A549 (cell line): ENCODE measurements at regions not wholly inside any gene's neighbourhood (a gene's known extent, or its start where the extent isn't known, plus 50 kb on each side); places are given as distances from the start of the nearest gene placed in this dataset.

Source experiments
- ATAC-seq, 2 experiments: fragments of 200-7000 bp in 1 of 2; fragments of >200 bp in 1 of 2; cut with Nextera tagmentation in 1 of 2; cut with Tn5 transposase in 1 of 2; 3 replicates each; pipeline versions ENCODE4 v1.8.0 to v1.9.1; 2018 to 2020; ENCODE audit warnings: mild to moderate bottlenecking in 1 of 2, moderate library complexity in 1 of 2
- CTCF ChIA-PET: fragments of 300-600 bp; sonication (Branson Sonifier 250); formaldehyde crosslinking; extraction: SDS; loops from one replicate; lab custom pipeline; 2021; ENCODE audit warnings: antibody characterized with exemption, inconsistent platforms; lab: Yijun Ruan, JAX
- POLR2A ChIA-PET: fragments of 350-600 bp; formaldehyde crosslinking; extraction: SDS; loops from one replicate; lab custom pipeline; 2021; ENCODE audit warnings: antibody characterized with exemption, inconsistent platforms; lab: Yijun Ruan, JAX
- DNase-seq, 2 experiments: peaks; one replicate each; pipeline versions ENCODE4 v3.0.0 to v3.0.0-alpha.2; 2011 to 2016; ENCODE audit warnings: low read depth in 1 of 2, low spot score in 1 of 2
- FAIRE-seq: peaks from 2 replicates; lab custom pipeline; 2011; peaks lifted over from hg19 to GRCh38; lab: Jason Lieb, UNC
- H3K27ac ChIP-seq, 2 experiments: fragments of >200 bp; sonication (Bioruptor Twin); formaldehyde crosslinking; 3 replicates each; pipeline ENCODE4 v1.5.1; 2016 to 2017
- H3K4me1 ChIP-seq: fragments of >200 bp; sonication (Bioruptor Twin); formaldehyde crosslinking; 3 replicates; pipeline ENCODE4 v1.6.1; 2016
- H3K4me2 ChIP-seq: fragments of >200 bp; sonication (Bioruptor Twin); formaldehyde crosslinking; 3 replicates; pipeline ENCODE4 v1.6.1; 2016
- H3K4me3 ChIP-seq: fragments of >200 bp; sonication (Bioruptor Twin); formaldehyde crosslinking; 3 replicates; pipeline ENCODE4 v1.5.1; 2016
- H3K9me3 ChIP-seq: fragments of >200 bp; sonication (Bioruptor Twin); formaldehyde crosslinking; 3 replicates; pipeline ENCODE4 v1.6.1; 2016
- BHLHE40 ChIP-seq: IDR thresholded peaks from 2 replicates; pipeline ENCODE4 v1.6.1; 2012; ENCODE audit warnings: low read depth, low read length, inconsistent platforms
- CBX8 ChIP-seq: fragments of 200-600 bp; sonication (generic); IDR thresholded peaks from 2 replicates; pipeline ENCODE4 v1.6.1; 2016
- EHF ChIP-seq: fragments of 250-450 bp; sonication (Bioruptor Pico); IDR thresholded peaks from 2 replicates; pipeline ENCODE4 v1.5.0; 2020; ENCODE audit warnings: mild to moderate bottlenecking
- EHMT2 ChIP-seq: fragments of 200-600 bp; sonication (generic); IDR thresholded peaks from 2 replicates; pipeline ENCODE4 v1.6.1; 2016; ENCODE audit warnings: antibody characterized with exemption, low read depth, mild to moderate bottlenecking, moderate library complexity
- FOSL2 ChIP-seq, 2 experiments: fragments of 450-650 bp in 1 of 2; fragments of >200 bp in 1 of 2; sonication (Bioruptor Twin) in 1 of 2; formaldehyde crosslinking; IDR thresholded peaks; 2 replicates each; pipeline versions ENCODE4 v1.5.0 to v1.6.1; 2016 to 2020; ENCODE audit warnings: mild to moderate bottlenecking in 1 of 2, moderate library complexity in 1 of 2
- GATA3 ChIP-seq: IDR thresholded peaks from 2 replicates; pipeline ENCODE4 v1.6.1; 2012; ENCODE audit warnings: borderline replicate concordance
- HDAC2 ChIP-seq: fragments of 200-600 bp; sonication (generic); IDR thresholded peaks from 2 replicates; pipeline ENCODE4 v1.6.1; 2016
- JUNB ChIP-seq: fragments of >200 bp; sonication (Bioruptor Twin); formaldehyde crosslinking; IDR thresholded peaks from 2 replicates; pipeline ENCODE4 v1.6.1; 2016
- KDM1A ChIP-seq: fragments of 200-600 bp; sonication (generic); IDR thresholded peaks from 2 replicates; pipeline ENCODE4 v1.6.1; 2016; ENCODE audit warnings: low read depth, mild to moderate bottlenecking
- KDM5A ChIP-seq: fragments of 200-600 bp; sonication (generic); IDR thresholded peaks from 2 replicates; pipeline ENCODE4 v1.6.1; 2016; ENCODE audit warnings: antibody characterized with exemption, mild to moderate bottlenecking
- MAZ ChIP-seq: fragments of 150-350 bp; IDR thresholded peaks from 2 replicates; pipeline ENCODE4 v1.6.1; 2014; ENCODE audit warnings: antibody characterized with exemption, low read depth, low read length, borderline replicate concordance
- NFE2L2 ChIP-seq: fragments of 150-350 bp; conservative IDR thresholded peaks from 2 replicates; pipeline ENCODE4 v1.6.1; 2014; ENCODE audit warnings: low read length
- RAD21 ChIP-seq, 2 experiments: fragments of >200 bp in 1 of 2; sonication (Bioruptor Twin) in 1 of 2; formaldehyde crosslinking in 1 of 2; IDR thresholded peaks in 1 of 2; conservative IDR thresholded peaks in 1 of 2; 2 replicates in 1 of 2; 3 replicates in 1 of 2; pipeline ENCODE4 v1.6.1; 2012 to 2018; ENCODE audit warnings: inconsistent platforms in 1 of 2
- RCOR1 ChIP-seq: fragments of 150-350 bp; IDR thresholded peaks from 2 replicates; pipeline ENCODE4 v1.6.1; 2014; ENCODE audit warnings: antibody characterized with exemption, low read length, low read depth
- TP53 ChIP-seq: fragments of 250-450 bp; sonication (Bioruptor Pico); IDR thresholded peaks from 2 replicates; pipeline ENCODE4 v1.5.0; 2021; ENCODE audit warnings: mild to moderate bottlenecking, moderate library complexity
- ZFP36 ChIP-seq: fragments of 450-650 bp; IDR thresholded peaks from 2 replicates; pipeline ENCODE4 v1.6.1; 2014; ENCODE audit warnings: borderline replicate concordance; ENCODE audit not compliant: partially characterized antibody
- ZNF302 ChIP-seq: fragments of 250-450 bp; sonication (Bioruptor Pico); IDR thresholded peaks from 2 replicates; pipeline ENCODE4 v1.9.0; 2021; ENCODE audit warnings: inconsistent platforms, mild to moderate bottlenecking, moderate library complexity
- WGBS: methylation state at CpG from one replicate; pipeline ENCODE4 v1.1.6; 2017; ENCODE audit errors: missing lambda C conversion rate; 5-methylcytosine and 5-hydroxymethylcytosine counted together
- TF ChIP-seq, protein P1 (sequence below): fragments of 250-450 bp; sonication (Bioruptor Pico); IDR thresholded peaks from 2 replicates; pipeline ENCODE4 v1.5.0; 2020; ENCODE audit warnings: low read depth, mild to moderate bottlenecking, moderate library complexity
- TF ChIP-seq, protein P2 (sequence below): fragments of >200 bp; sonication (Bioruptor Twin); formaldehyde crosslinking; IDR thresholded peaks from 3 replicates; pipeline ENCODE4 v1.5.1; 2016
- TF ChIP-seq, protein P3 (sequence below): fragments of >200 bp; sonication (Bioruptor Twin); formaldehyde crosslinking; IDR thresholded peaks from 2 replicates; pipeline ENCODE4 v1.6.1; 2016
- TF ChIP-seq, protein P4 (sequence below): IDR thresholded peaks from 2 replicates; pipeline ENCODE4 v1.6.1; 2012

DNA sequence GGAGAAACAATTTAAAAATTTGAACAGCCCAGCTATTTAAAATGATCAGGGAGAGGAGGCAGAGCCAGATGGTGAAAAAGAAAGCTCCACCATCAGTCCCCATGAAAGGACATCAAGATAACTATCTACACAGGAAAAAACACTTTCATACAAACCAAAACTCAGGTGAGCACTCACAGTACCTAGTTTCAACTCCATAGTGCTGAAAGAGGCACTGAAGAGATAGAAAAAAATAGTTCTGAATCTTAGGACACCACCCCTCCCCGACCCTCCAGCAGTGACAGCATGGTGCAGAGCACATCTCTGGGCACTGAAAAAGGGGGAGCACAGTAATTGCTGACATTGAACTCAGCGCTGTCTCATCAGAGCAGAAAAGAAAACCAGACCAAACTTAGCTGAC is 732.9 kb downstream of the CETN3 start:
- POLR2A ChIA-PET, result no interaction called here
- no peak overlapping the region for H3K4me3 ChIP-seq
- TF ChIP-seq MAZ, result no peak
- TF ChIP-seq, protein P1, sequence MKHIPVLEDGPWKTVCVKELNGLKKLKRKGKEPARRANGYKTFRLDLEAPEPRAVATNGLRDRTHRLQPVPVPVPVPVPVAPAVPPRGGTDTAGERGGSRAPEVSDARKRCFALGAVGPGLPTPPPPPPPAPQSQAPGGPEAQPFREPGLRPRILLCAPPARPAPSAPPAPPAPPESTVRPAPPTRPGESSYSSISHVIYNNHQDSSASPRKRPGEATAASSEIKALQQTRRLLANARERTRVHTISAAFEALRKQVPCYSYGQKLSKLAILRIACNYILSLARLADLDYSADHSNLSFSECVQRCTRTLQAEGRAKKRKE (CRISPR knock-in tag), result no peak
- TF ChIP-seq, protein P2, sequence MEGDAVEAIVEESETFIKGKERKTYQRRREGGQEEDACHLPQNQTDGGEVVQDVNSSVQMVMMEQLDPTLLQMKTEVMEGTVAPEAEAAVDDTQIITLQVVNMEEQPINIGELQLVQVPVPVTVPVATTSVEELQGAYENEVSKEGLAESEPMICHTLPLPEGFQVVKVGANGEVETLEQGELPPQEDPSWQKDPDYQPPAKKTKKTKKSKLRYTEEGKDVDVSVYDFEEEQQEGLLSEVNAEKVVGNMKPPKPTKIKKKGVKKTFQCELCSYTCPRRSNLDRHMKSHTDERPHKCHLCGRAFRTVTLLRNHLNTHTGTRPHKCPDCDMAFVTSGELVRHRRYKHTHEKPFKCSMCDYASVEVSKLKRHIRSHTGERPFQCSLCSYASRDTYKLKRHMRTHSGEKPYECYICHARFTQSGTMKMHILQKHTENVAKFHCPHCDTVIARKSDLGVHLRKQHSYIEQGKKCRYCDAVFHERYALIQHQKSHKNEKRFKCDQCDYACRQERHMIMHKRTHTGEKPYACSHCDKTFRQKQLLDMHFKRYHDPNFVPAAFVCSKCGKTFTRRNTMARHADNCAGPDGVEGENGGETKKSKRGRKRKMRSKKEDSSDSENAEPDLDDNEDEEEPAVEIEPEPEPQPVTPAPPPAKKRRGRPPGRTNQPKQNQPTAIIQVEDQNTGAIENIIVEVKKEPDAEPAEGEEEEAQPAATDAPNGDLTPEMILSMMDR, result no peak
- TF ChIP-seq, protein P3, sequence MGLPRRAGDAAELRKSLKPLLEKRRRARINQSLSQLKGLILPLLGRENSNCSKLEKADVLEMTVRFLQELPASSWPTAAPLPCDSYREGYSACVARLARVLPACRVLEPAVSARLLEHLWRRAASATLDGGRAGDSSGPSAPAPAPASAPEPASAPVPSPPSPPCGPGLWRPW, result no peak
- no peak for TF ChIP-seq EHMT2
- TF ChIP-seq TP53, result no peak
- no peak for TF ChIP-seq ZNF302 (CRISPR knock-in tag)
- no peak for TF ChIP-seq KDM1A
- TF ChIP-seq FOSL2 (IDR thresholded peaks at IDR 0.05), result no peak
- no peak for TF ChIP-seq FOSL2 (CRISPR knock-in tag; IDR thresholded peaks at IDR 0.05)
- no peak for TF ChIP-seq KDM5A
- no peak for TF ChIP-seq EHF (CRISPR knock-in tag)
- TF ChIP-seq RCOR1, result no peak
- no peak for TF ChIP-seq ZFP36
- H3K4me1 ChIP-seq, result no peaks in the 10 kb centered on the region
- WGBS, result 7% methylated on average over 2 of the region's 2 CpGs
- H3K9me3 ChIP-seq, result peaks cover 3% of the 10 kb centered on the region; the same call in 1 of the 3 replicates
- H3K4me2 ChIP-seq, result no peak overlapping the region
- DNase-seq (no peak), ATAC-seq (no peak), FAIRE-seq (no peak)
- CTCF ChIA-PET, result no interaction called here
- no peak overlapping the region for H3K27ac ChIP-seq

- Histone ChIP-seq H3K27ac (no peak overlapping the region), H3K4me3 (no peak overlapping the region), H3K4me2 (no peak overlapping the region), H3K4me1 (no peaks in the 10 kb centered on the region), H3K9me3 (peaks cover 3% of the 10 kb centered on the region; the same call in 1 of the 3 replicates)
- ChIA-PET CTCF (no interaction called here), POLR2A (no interaction called here)
- 61% methylated on average over 1 of the region's 1 CpG for WGBS
- ATAC-seq (no peak), FAIRE-seq (no peak), DNase-seq (no peak)
- TF ChIP-seq, protein P2, result no peak
- TF ChIP-seq NFE2L2 (no peak), GATA3 (no peak), JUNB (no peak), EHF (CRISPR knock-in tag) (no peak), RAD21 (conservative IDR thresholded peaks at IDR 0.05 in 1 of 2, IDR thresholded peaks at IDR 0.05 in 1 of 2) (no peak), CBX8 (no peak), HDAC2 (no peak), BHLHE40 (no peak)
- TF ChIP-seq, protein P4, sequence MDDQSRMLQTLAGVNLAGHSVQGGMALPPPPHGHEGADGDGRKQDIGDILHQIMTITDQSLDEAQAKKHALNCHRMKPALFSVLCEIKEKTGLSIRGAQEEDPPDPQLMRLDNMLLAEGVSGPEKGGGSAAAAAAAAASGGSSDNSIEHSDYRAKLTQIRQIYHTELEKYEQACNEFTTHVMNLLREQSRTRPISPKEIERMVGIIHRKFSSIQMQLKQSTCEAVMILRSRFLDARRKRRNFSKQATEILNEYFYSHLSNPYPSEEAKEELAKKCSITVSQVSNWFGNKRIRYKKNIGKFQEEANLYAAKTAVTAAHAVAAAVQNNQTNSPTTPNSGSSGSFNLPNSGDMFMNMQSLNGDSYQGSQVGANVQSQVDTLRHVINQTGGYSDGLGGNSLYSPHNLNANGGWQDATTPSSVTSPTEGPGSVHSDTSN, result no peak
- TF ChIP-seq, protein P3, result no peak
These were observed 736.5 kb downstream of the CETN3 start for GRCh38 chr5:89673019-89673418.
